ENCODE measurements at regions not wholly inside any gene's neighbourhood (a gene's known extent, or its start where the extent isn't known, plus 50 kb on each side); places are given as distances from the start of the nearest gene placed in this dataset.
"Not testable (repeated sequence)": the region's sequence is repeated elsewhere in the genome, so short reads cannot be mapped to it uniquely, and the experiment has no call there.

DNA sequence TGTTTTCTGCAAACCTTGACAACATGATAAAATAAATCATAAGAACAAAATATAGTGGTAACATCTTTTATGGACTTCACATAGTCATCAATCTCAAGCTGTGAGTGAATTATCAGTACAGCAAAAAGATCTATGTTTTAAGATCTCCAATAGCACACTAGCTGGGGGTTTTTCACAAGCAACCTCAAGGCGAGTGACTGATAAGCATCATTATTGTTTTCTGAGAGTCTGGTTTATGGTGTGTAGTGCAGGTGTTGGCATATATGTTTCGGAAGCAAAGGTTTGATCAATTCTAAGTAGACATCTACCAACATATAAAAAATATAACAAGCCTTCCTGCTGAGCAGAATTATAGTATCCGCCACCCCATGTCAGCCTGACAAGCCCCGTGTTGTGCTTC lies 403.8 kb upstream of the MGMT start:
- H3K36me3 ChIP-seq (ENCODE audit: control insufficient read depth in 4 of 4, insufficient read depth in 4 of 4, low read length in 4 of 4): no peaks in the 10 kb centered on the region
- TF ChIP-seq, protein P1, sequence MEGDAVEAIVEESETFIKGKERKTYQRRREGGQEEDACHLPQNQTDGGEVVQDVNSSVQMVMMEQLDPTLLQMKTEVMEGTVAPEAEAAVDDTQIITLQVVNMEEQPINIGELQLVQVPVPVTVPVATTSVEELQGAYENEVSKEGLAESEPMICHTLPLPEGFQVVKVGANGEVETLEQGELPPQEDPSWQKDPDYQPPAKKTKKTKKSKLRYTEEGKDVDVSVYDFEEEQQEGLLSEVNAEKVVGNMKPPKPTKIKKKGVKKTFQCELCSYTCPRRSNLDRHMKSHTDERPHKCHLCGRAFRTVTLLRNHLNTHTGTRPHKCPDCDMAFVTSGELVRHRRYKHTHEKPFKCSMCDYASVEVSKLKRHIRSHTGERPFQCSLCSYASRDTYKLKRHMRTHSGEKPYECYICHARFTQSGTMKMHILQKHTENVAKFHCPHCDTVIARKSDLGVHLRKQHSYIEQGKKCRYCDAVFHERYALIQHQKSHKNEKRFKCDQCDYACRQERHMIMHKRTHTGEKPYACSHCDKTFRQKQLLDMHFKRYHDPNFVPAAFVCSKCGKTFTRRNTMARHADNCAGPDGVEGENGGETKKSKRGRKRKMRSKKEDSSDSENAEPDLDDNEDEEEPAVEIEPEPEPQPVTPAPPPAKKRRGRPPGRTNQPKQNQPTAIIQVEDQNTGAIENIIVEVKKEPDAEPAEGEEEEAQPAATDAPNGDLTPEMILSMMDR (IDR thresholded peaks at IDR 0.05; ENCODE audit: control extremely low read depth, extremely low read depth): no peak
- no peak for DNase-seq

DNA sequence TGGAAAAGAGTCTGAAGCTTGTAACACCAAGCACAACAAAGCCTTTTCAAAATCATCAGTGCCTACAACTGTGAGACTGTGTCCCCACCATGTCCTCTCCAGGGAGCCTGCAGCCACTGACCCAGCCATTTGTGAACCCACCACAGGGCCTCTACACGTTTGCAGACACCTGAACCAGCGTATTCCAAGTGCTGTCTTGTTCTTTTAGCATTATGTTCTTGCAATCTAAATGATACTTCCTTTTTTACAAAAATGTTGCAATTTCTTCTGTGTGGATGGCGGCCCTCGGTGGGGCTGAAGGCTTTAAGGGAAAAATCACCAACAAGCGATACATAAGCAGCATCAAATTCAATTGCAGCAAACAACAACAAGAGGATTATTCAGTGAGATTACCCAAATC lies 403.2 kb upstream of the MGMT start:
- Histone ChIP-seq H3K36me3 (ENCODE audit: control insufficient read depth in 4 of 4, insufficient read depth in 4 of 4, low read length in 4 of 4) (no peaks in the 10 kb centered on the region), H3K27me3 (ENCODE audit: control insufficient read depth in 3 of 3, insufficient read depth in 3 of 3, low read length in 2 of 3) (no peaks in the 10 kb centered on the region), H3K4me1 (ENCODE audit: control insufficient read depth in 5 of 5, insufficient read depth in 5 of 5, low read length in 5 of 5) (peaks cover 0 to 1% (median 0%) of the 10 kb centered on the region in 5 donors), H3K27ac (ENCODE audit: low read depth in 1 of 2, low read length in 1 of 2) (no peak overlapping the region), H3K9me3 (ENCODE audit: control insufficient read depth in 4 of 4, insufficient read depth in 3 of 4, low read length in 3 of 4) (peaks cover 0 to 10% (median 0%) of the 10 kb centered on the region in 4 donors), H3K4me3 (no peak overlapping the region), H3K9ac (ENCODE audit: insufficient read depth in 1 of 2, low read length in 2 of 2) (no peak overlapping the region)
- DNase-seq (no peak), ATAC-seq (ENCODE audit: insufficient read depth, low FRiP score) (no peak)
- WGBS, 2 donors: 55 to 85% methylated on average over 5 of the region's 5 CpGs
- TF ChIP-seq, protein P1 (IDR thresholded peaks at IDR 0.05; ENCODE audit: control extremely low read depth, extremely low read depth): no peak

More for the DNA sequence above, 403.8 kb upstream of the MGMT start:
- H3K27ac ChIP-seq (ENCODE audit: low read depth in 1 of 2, low read length in 1 of 2): no peak overlapping the region
- peaks cover 0 to 7% (median 0%) of the 10 kb centered on the region in 4 donors for H3K9me3 ChIP-seq (ENCODE audit: control insufficient read depth in 4 of 4, insufficient read depth in 3 of 4, low read length in 3 of 4)
- WGBS, 2 donors: 91 to 94% methylated on average over 4 of the region's 4 CpGs
- H3K4me3 ChIP-seq: no peak overlapping the region
- ATAC-seq (ENCODE audit: insufficient read depth, low FRiP score): no peak
- no peaks in the 10 kb centered on the region for H3K27me3 ChIP-seq (ENCODE audit: control insufficient read depth in 3 of 3, insufficient read depth in 3 of 3, low read length in 2 of 3)
- peaks cover 0 to 1% (median 0%) of the 10 kb centered on the region in 5 donors for H3K4me1 ChIP-seq (ENCODE audit: control insufficient read depth in 5 of 5, insufficient read depth in 5 of 5, low read length in 5 of 5)
- no peak overlapping the region for H3K9ac ChIP-seq (ENCODE audit: insufficient read depth in 1 of 2, low read length in 2 of 2)

DNA sequence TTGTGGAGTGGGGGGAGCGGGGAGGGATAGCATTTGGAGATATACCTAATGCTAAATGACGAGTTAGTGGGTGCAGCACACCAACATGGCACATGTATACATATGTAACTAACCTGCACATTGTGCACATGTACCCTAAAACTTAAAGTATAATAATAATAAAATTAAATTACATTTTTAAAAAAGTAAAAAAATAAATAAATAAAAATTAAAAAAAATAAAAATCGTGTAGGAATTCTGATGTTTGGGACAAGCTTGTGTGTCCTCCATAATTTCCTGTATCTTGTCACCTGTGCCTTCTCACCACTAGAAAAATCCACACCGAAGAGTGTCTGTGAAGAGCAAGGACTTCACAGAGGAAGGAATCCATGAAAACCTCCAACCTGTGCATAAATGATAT lies 400.5 kb upstream of the MGMT start:
- H3K36me3 ChIP-seq (ENCODE audit: control insufficient read depth in 4 of 4, insufficient read depth in 4 of 4, low read length in 4 of 4); H3K9me3 ChIP-seq (ENCODE audit: control insufficient read depth in 4 of 4, insufficient read depth in 3 of 4, low read length in 3 of 4); ATAC-seq (ENCODE audit: insufficient read depth, low FRiP score); H3K4me1 ChIP-seq (ENCODE audit: control insufficient read depth in 5 of 5, insufficient read depth in 5 of 5, low read length in 5 of 5); H3K4me3 ChIP-seq; H3K27me3 ChIP-seq (ENCODE audit: control insufficient read depth in 3 of 3, insufficient read depth in 3 of 3, low read length in 2 of 3); H3K27ac ChIP-seq (ENCODE audit: low read depth in 1 of 2, low read length in 1 of 2); H3K9ac ChIP-seq (ENCODE audit: insufficient read depth in 1 of 2, low read length in 2 of 2); DNase-seq: not testable (repeated sequence)
- WGBS, 2 donors: 94 to 95% methylated on average over 4 of the region's 4 CpGs

DNA sequence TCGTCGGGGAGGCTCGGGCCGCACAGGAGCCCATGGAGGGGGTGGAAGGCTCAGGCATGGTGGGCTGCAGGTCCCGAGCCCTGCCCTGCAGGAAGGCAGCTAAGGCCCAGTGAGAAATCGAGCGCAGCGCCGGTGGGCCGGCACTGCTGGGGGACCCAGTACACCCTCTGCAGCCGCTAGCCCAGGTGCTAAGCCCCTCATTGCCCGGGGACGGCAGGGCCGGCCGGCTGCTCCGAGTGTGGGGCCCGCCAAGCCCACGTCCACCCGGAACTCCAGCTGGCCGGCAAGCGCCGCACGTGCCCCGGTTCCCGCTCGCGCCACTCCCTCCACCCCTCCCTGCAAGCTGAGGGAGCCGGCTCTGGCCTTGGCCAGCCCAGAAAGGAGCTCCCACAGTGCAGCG lies 395.6 kb upstream of the MGMT start:
- not testable (repeated sequence) for H3K27me3 ChIP-seq (ENCODE audit: control insufficient read depth in 3 of 3, insufficient read depth in 3 of 3, low read length in 2 of 3); H3K4me3 ChIP-seq; H3K27ac ChIP-seq (ENCODE audit: low read depth in 1 of 2, low read length in 1 of 2); H3K9me3 ChIP-seq (ENCODE audit: control insufficient read depth in 4 of 4, insufficient read depth in 3 of 4, low read length in 3 of 4); H3K4me1 ChIP-seq (ENCODE audit: control insufficient read depth in 5 of 5, insufficient read depth in 5 of 5, low read length in 5 of 5); H3K9ac ChIP-seq (ENCODE audit: insufficient read depth in 1 of 2, low read length in 2 of 2); ATAC-seq (ENCODE audit: insufficient read depth, low FRiP score); DNase-seq; H3K36me3 ChIP-seq (ENCODE audit: control insufficient read depth in 4 of 4, insufficient read depth in 4 of 4, low read length in 4 of 4)
- 96 to 97% methylated on average over 19 to 29 of the region's 29 CpGs for WGBS, 2 donors

DNA sequence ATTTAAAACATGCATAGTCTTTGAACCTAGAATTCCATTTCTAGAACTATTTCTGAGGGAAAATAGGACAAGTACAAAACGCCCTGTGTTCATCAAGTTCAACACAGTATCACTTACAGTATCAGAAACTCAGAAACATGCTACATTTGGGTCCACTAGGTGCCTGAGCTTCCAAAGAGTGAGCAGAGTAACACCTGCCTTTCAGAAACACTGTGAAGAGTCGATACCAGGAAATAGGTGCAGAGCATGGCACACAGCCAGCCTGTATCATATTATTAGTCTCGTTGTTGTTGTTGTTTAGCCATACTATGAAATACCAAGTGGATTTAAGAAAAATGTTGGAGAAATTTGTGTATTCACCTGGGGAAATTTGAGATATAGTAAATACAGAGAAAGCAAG lies 392.1 kb upstream of the MGMT start:
- no peak overlapping the region for H3K9ac ChIP-seq (ENCODE audit: insufficient read depth in 1 of 2, low read length in 2 of 2)
- no peaks in the 10 kb centered on the region for H3K27me3 ChIP-seq (ENCODE audit: control insufficient read depth in 3 of 3, insufficient read depth in 3 of 3, low read length in 2 of 3)
- no peak for ATAC-seq (ENCODE audit: insufficient read depth, low FRiP score)
- no peak overlapping the region for H3K4me3 ChIP-seq
- peaks cover 0 to 2% (median 0%) of the 10 kb centered on the region in 5 donors for H3K4me1 ChIP-seq (ENCODE audit: control insufficient read depth in 5 of 5, insufficient read depth in 5 of 5, low read length in 5 of 5)
- H3K36me3 ChIP-seq (ENCODE audit: control insufficient read depth in 4 of 4, insufficient read depth in 4 of 4, low read length in 4 of 4): no peaks in the 10 kb centered on the region
- WGBS, 2 donors: 69 to 72% methylated on average over 3 of the region's 3 CpGs
- no peak overlapping the region for H3K27ac ChIP-seq (ENCODE audit: low read depth in 1 of 2, low read length in 1 of 2)
- no peak for DNase-seq
- peaks cover 0 to 4% (median 0%) of the 10 kb centered on the region in 4 donors for H3K9me3 ChIP-seq (ENCODE audit: control insufficient read depth in 4 of 4, insufficient read depth in 3 of 4, low read length in 3 of 4)
- TF ChIP-seq, protein P1 (IDR thresholded peaks at IDR 0.05; ENCODE audit: control extremely low read depth, extremely low read depth): no peak

Measured in lung (tissue), 11 donors.